Mucosa of rectum (tissue), 2 donors: ENCODE measurements at regions not wholly inside any gene's neighbourhood (a gene's known extent, or its start where the extent isn't known, plus 50 kb on each side); places are given as distances from the start of the nearest gene placed in this dataset.

Experiments
- H3K27ac ChIP-seq, 2 donors: one replicate each; pipeline ENCODE4 v1.7.0; 2013; ENCODE audit warnings: inconsistent platforms in 2 of 2, low read depth in 2 of 2, low read length in 2 of 2
- H3K27me3 ChIP-seq, 2 donors: one replicate each; pipeline ENCODE4 v1.7.0; 2013; ENCODE audit warnings: low read length in 2 of 2; ENCODE audit not compliant: control insufficient read depth in 2 of 2, insufficient read depth in 2 of 2
- H3K36me3 ChIP-seq, 2 donors: one replicate each; pipeline ENCODE4 v1.7.0; 2013; ENCODE audit warnings: low read length in 2 of 2; ENCODE audit not compliant: control insufficient read depth in 2 of 2, insufficient read depth in 2 of 2
- H3K4me1 ChIP-seq, 2 donors: one replicate each; pipeline ENCODE4 v1.7.0; 2013; ENCODE audit warnings: low read length in 2 of 2, mild to moderate bottlenecking in 1 of 2; ENCODE audit not compliant: control insufficient read depth in 2 of 2, insufficient read depth in 2 of 2
- H3K4me3 ChIP-seq, 2 donors: one replicate each; pipeline ENCODE4 v1.7.0; 2013; ENCODE audit warnings: low read length in 2 of 2
- H3K9ac ChIP-seq, 2 donors: one replicate each; pipeline ENCODE4 v1.7.0; 2013; ENCODE audit warnings: low read length in 2 of 2, low read depth in 1 of 2, mild to moderate bottlenecking in 1 of 2
- H3K9me3 ChIP-seq, 2 donors: one replicate each; pipeline ENCODE4 v1.7.0; 2013; ENCODE audit warnings: low read length in 2 of 2; ENCODE audit not compliant: control insufficient read depth in 2 of 2
- donor health status: healthy.
- donor health status: Normal muscosa, but diverticular disease.

GRCh38 chr18:2172881-2173280 lies 398.4 kb downstream of the METTL4 start:
- Histone ChIP-seq H3K27me3 (no peaks in the 10 kb centered on the region), H3K9ac (no peak overlapping the region), H3K4me3 (no peak overlapping the region), H3K27ac (no peak overlapping the region), H3K36me3 (no peaks in the 10 kb centered on the region), H3K4me1 (no peaks in the 10 kb centered on the region), H3K9me3 (no peaks in the 10 kb centered on the region)

GRCh38 chr18:2173486-2173885 lies 397.8 kb downstream of the METTL4 start:
- Histone ChIP-seq H3K9ac (no peak overlapping the region), H3K4me1 (no peaks in the 10 kb centered on the region), H3K9me3 (no peaks in the 10 kb centered on the region), H3K36me3 (no peaks in the 10 kb centered on the region), H3K27me3 (no peaks in the 10 kb centered on the region), H3K4me3 (no peak overlapping the region), H3K27ac (no peak overlapping the region)

- H3K9ac ChIP-seq = no peak overlapping the region
- H3K27me3 ChIP-seq = no peaks in the 10 kb centered on the region
- no peaks in the 10 kb centered on the region for H3K4me1 ChIP-seq
- H3K27ac ChIP-seq = no peak overlapping the region
- H3K36me3 ChIP-seq = no peaks in the 10 kb centered on the region
- no peaks in the 10 kb centered on the region for H3K9me3 ChIP-seq
- no peak overlapping the region for H3K4me3 ChIP-seq
These were observed 393.3 kb downstream of the METTL4 start for GRCh38 chr18:2178036-2178435.

- Histone ChIP-seq H3K27me3 (no peaks in the 10 kb centered on the region), H3K4me3 (no peak overlapping the region), H3K4me1 (no peaks in the 10 kb centered on the region), H3K27ac (no peak overlapping the region), H3K9ac (no peak overlapping the region), H3K36me3 (no peaks in the 10 kb centered on the region), H3K9me3 (no peaks in the 10 kb centered on the region)
These were observed 391.7 kb downstream of the METTL4 start for GRCh38 chr18:2179498-2180183.

GRCh38 chr18:2180586-2180985 lies 390.7 kb downstream of the METTL4 start:
- Histone ChIP-seq H3K36me3 (no peaks in the 10 kb centered on the region), H3K4me3 (no peak overlapping the region), H3K9ac (no peak overlapping the region), H3K27me3 (no peaks in the 10 kb centered on the region), H3K9me3 (no peaks in the 10 kb centered on the region), H3K4me1 (no peaks in the 10 kb centered on the region), H3K27ac (no peak overlapping the region)

GRCh38 chr18:2183432-2183831 lies 387.9 kb downstream of the METTL4 start:
- Histone ChIP-seq H3K4me3 (no peak overlapping the region), H3K9me3 (no peaks in the 10 kb centered on the region), H3K4me1 (no peaks in the 10 kb centered on the region), H3K27me3 (no peaks in the 10 kb centered on the region), H3K27ac (no peak overlapping the region), H3K36me3 (no peaks in the 10 kb centered on the region), H3K9ac (no peak overlapping the region)

- no peak overlapping the region for H3K9ac ChIP-seq
- H3K9me3 ChIP-seq = no peaks in the 10 kb centered on the region
- H3K27me3 ChIP-seq = no peaks in the 10 kb centered on the region
These were observed 384.3 kb downstream of the METTL4 start for GRCh38 chr18:2186967-2187366.

GRCh38 chr18:2188258-2188657 lies 383.0 kb downstream of the METTL4 start:
- Histone ChIP-seq H3K9ac (no peak overlapping the region), H3K9me3 (no peaks in the 10 kb centered on the region), H3K27me3 (no peaks in the 10 kb centered on the region), H3K4me1 (no peaks in the 10 kb centered on the region), H3K36me3 (no peaks in the 10 kb centered on the region), H3K27ac (no peak overlapping the region), H3K4me3 (no peak overlapping the region)

More at GRCh38 chr18:2186967-2187366, 384.3 kb downstream of the METTL4 start:
- H3K4me3 ChIP-seq = no peak overlapping the region
- no peaks in the 10 kb centered on the region for H3K4me1 ChIP-seq
- H3K36me3 ChIP-seq = no peaks in the 10 kb centered on the region
- no peak overlapping the region for H3K27ac ChIP-seq

- Histone ChIP-seq H3K9me3 (no peaks in the 10 kb centered on the region), H3K4me3 (no peak overlapping the region), H3K4me1 (no peaks in the 10 kb centered on the region), H3K27me3 (no peaks in the 10 kb centered on the region), H3K36me3 (no peaks in the 10 kb centered on the region), H3K9ac (no peak overlapping the region), H3K27ac (no peak overlapping the region)
These were observed 380.0 kb downstream of the METTL4 start for GRCh38 chr18:2191180-2191790.

- H3K9me3 ChIP-seq = no peaks in the 10 kb centered on the region
- no peaks in the 10 kb centered on the region for H3K27me3 ChIP-seq
- no peak overlapping the region for H3K27ac ChIP-seq
- H3K36me3 ChIP-seq = no peaks in the 10 kb centered on the region
- H3K9ac ChIP-seq = no peak overlapping the region
- H3K4me1 ChIP-seq = no peaks in the 10 kb centered on the region
- H3K4me3 ChIP-seq = no peak overlapping the region
These were observed 378.7 kb downstream of the METTL4 start for GRCh38 chr18:2192562-2192961.
